A549 (cell line): ENCODE measurements at regions not wholly inside any gene's neighbourhood (a gene's known extent, or its start where the extent isn't known, plus 50 kb on each side); places are given as distances from the start of the nearest gene placed in this dataset.
A peak's percentile ranks its signal among the peaks of the same experiment; 100 is the strongest.

ENCODE experiments used
- CHD2 ChIP-seq: fragments of 150-350 bp; IDR thresholded peaks from 2 replicates; pipeline ENCODE4 v1.6.1; 2014; ENCODE audit warnings: low read length; ENCODE audit not compliant: partially characterized antibody
- CHD4 ChIP-seq: fragments of 200-600 bp; sonication (generic); IDR thresholded peaks from 2 replicates; pipeline ENCODE4 v1.6.1; 2016; ENCODE audit warnings: antibody characterized with exemption, mild to moderate bottlenecking, borderline replicate concordance
- EHMT2 ChIP-seq: fragments of 200-600 bp; sonication (generic); IDR thresholded peaks from 2 replicates; pipeline ENCODE4 v1.6.1; 2016; ENCODE audit warnings: antibody characterized with exemption, low read depth, mild to moderate bottlenecking, moderate library complexity
- FOSL2 ChIP-seq, 2 experiments: fragments of 450-650 bp in 1 of 2; fragments of >200 bp in 1 of 2; sonication (Bioruptor Twin) in 1 of 2; formaldehyde crosslinking; IDR thresholded peaks; 2 replicates each; pipeline versions ENCODE4 v1.5.0 to v1.6.1; 2016 to 2020; ENCODE audit warnings: mild to moderate bottlenecking in 1 of 2, moderate library complexity in 1 of 2
- GATA3 ChIP-seq: IDR thresholded peaks from 2 replicates; pipeline ENCODE4 v1.6.1; 2012; ENCODE audit warnings: borderline replicate concordance
- HOXA7 ChIP-seq: fragments of 250-450 bp; sonication (Bioruptor Pico); IDR thresholded peaks from 2 replicates; pipeline ENCODE4 v1.5.0; 2020; ENCODE audit warnings: mild to moderate bottlenecking, moderate library complexity
- HOXB13 ChIP-seq: fragments of 250-450 bp; sonication (Bioruptor Pico); IDR thresholded peaks from 2 replicates; pipeline ENCODE4 v1.5.0; 2020; ENCODE audit warnings: low read depth, mild to moderate bottlenecking, moderate library complexity
- HOXB5 ChIP-seq: fragments of 250-450 bp; sonication (Bioruptor Pico); IDR thresholded peaks from 2 replicates; pipeline ENCODE4 v1.5.0; 2020; ENCODE audit warnings: mild to moderate bottlenecking, moderate library complexity
- JUN ChIP-seq, 2 experiments: fragments of >200 bp; sonication (Bioruptor Twin); formaldehyde crosslinking; IDR thresholded peaks; 2 replicates in 1 of 2; 3 replicates in 1 of 2; pipeline ENCODE4 v1.6.1; 2016 to 2017
- KDM1A ChIP-seq: fragments of 200-600 bp; sonication (generic); IDR thresholded peaks from 2 replicates; pipeline ENCODE4 v1.6.1; 2016; ENCODE audit warnings: low read depth, mild to moderate bottlenecking
- KDM5A ChIP-seq: fragments of 200-600 bp; sonication (generic); IDR thresholded peaks from 2 replicates; pipeline ENCODE4 v1.6.1; 2016; ENCODE audit warnings: antibody characterized with exemption, mild to moderate bottlenecking
- POLR2AphosphoS2 ChIP-seq: conservative IDR thresholded peaks from 2 replicates; pipeline ENCODE4 v1.6.1; 2012; ENCODE audit warnings: low read length, improper control_type of control experiment, inconsistent platforms
- RAD21 ChIP-seq, 2 experiments: fragments of >200 bp in 1 of 2; sonication (Bioruptor Twin) in 1 of 2; formaldehyde crosslinking in 1 of 2; IDR thresholded peaks in 1 of 2; conservative IDR thresholded peaks in 1 of 2; 2 replicates in 1 of 2; 3 replicates in 1 of 2; pipeline ENCODE4 v1.6.1; 2012 to 2018; ENCODE audit warnings: inconsistent platforms in 1 of 2
- SMC3 ChIP-seq: fragments of >200 bp; sonication (Bioruptor Twin); formaldehyde crosslinking; IDR thresholded peaks from 3 replicates; pipeline ENCODE4 v1.6.1; 2018; ENCODE audit warnings: inconsistent platforms
- TP53 ChIP-seq: fragments of 250-450 bp; sonication (Bioruptor Pico); IDR thresholded peaks from 2 replicates; pipeline ENCODE4 v1.5.0; 2021; ENCODE audit warnings: mild to moderate bottlenecking, moderate library complexity
- ZFP36 ChIP-seq: fragments of 450-650 bp; IDR thresholded peaks from 2 replicates; pipeline ENCODE4 v1.6.1; 2014; ENCODE audit warnings: borderline replicate concordance; ENCODE audit not compliant: partially characterized antibody
- ZSCAN20 ChIP-seq: fragments of 250-450 bp; sonication (Bioruptor Pico); IDR thresholded peaks from 2 replicates; pipeline ENCODE4 v1.8.0; 2022; ENCODE audit warnings: mild to moderate bottlenecking, moderate library complexity
- TF ChIP-seq, protein P1 (sequence below): fragments of 200-600 bp; sonication (generic); IDR thresholded peaks from 2 replicates; pipeline ENCODE4 v1.6.1; 2016; ENCODE audit warnings: antibody characterized with exemption, mild to moderate bottlenecking, moderate library complexity
- TF ChIP-seq, protein P2 (sequence below): fragments of 250-450 bp; sonication (Bioruptor Pico); IDR thresholded peaks from 2 replicates; pipeline ENCODE4 v1.5.0; 2020; ENCODE audit warnings: low read depth, mild to moderate bottlenecking, moderate library complexity
- TF ChIP-seq, protein P3 (sequence below): IDR thresholded peaks from 2 replicates; pipeline ENCODE4 v1.6.1; 2012
- TF ChIP-seq, protein P4 (sequence below): fragments of >200 bp; sonication (Bioruptor Twin); formaldehyde crosslinking; IDR thresholded peaks from 3 replicates; pipeline ENCODE4 v1.6.1; 2016
- TF ChIP-seq, protein P5 (sequence below): IDR thresholded peaks from 2 replicates; pipeline ENCODE4 v1.6.1; 2012

DNA sequence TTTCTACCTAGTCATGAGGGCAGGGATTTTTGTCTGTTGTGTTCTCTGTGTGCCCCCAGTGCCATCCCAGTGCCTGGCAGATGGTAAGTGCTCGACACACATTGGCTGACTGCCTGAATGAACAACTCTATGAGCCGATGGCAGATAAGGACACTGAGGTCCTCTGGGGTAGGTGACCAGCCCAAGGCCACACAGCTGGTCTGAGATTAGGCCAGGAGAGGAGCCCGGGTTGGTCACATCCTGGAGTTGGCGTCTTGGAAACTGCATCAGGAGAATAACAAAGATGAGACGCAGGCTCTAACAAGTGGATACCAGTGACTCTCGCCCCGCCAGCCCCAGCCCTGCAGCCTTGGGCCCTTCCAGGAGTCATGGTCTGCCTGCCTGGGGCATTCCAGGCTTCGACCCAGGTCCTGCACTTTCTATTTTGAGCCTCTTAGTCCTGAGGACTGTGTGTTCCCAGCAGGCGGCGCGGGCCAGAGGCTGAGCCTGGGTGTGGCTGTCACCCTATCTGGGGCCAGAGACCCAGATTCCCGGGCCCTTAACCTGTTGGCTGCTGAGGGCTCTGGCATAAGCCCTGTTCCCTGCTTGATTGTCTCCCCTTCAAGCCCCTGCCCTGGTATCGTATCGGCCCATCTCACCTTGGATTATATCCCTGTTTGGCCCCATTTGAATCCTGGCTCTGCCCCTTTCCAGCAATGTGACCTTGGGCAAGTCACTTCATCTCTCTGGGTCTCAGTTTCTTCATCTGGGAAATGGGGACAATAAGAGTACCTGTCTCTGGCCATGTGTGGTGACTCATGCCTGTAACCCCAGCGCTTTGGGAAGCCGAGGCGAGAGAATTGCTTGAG, 88.3 kb downstream of the CEBPB start (continued):
- TF ChIP-seq, protein P1, sequence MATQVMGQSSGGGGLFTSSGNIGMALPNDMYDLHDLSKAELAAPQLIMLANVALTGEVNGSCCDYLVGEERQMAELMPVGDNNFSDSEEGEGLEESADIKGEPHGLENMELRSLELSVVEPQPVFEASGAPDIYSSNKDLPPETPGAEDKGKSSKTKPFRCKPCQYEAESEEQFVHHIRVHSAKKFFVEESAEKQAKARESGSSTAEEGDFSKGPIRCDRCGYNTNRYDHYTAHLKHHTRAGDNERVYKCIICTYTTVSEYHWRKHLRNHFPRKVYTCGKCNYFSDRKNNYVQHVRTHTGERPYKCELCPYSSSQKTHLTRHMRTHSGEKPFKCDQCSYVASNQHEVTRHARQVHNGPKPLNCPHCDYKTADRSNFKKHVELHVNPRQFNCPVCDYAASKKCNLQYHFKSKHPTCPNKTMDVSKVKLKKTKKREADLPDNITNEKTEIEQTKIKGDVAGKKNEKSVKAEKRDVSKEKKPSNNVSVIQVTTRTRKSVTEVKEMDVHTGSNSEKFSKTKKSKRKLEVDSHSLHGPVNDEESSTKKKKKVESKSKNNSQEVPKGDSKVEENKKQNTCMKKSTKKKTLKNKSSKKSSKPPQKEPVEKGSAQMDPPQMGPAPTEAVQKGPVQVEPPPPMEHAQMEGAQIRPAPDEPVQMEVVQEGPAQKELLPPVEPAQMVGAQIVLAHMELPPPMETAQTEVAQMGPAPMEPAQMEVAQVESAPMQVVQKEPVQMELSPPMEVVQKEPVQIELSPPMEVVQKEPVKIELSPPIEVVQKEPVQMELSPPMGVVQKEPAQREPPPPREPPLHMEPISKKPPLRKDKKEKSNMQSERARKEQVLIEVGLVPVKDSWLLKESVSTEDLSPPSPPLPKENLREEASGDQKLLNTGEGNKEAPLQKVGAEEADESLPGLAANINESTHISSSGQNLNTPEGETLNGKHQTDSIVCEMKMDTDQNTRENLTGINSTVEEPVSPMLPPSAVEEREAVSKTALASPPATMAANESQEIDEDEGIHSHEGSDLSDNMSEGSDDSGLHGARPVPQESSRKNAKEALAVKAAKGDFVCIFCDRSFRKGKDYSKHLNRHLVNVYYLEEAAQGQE: peak; percentile 53
- peak; percentile 45 for TF ChIP-seq RAD21 (conservative IDR thresholded peaks at IDR 0.05 in 1 of 2, IDR thresholded peaks at IDR 0.05 in 1 of 2)
- no peak for TF ChIP-seq GATA3
- no peak for TF ChIP-seq HOXB13 (CRISPR knock-in tag)
- TF ChIP-seq, protein P2, sequence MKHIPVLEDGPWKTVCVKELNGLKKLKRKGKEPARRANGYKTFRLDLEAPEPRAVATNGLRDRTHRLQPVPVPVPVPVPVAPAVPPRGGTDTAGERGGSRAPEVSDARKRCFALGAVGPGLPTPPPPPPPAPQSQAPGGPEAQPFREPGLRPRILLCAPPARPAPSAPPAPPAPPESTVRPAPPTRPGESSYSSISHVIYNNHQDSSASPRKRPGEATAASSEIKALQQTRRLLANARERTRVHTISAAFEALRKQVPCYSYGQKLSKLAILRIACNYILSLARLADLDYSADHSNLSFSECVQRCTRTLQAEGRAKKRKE (CRISPR knock-in tag): no peak
- TF ChIP-seq SMC3: peak; percentile 65
- TF ChIP-seq KDM5A: no peak
- TF ChIP-seq POLR2AphosphoS2: no peak
- no peak for TF ChIP-seq CHD2
- no peak for TF ChIP-seq ZSCAN20 (CRISPR knock-in tag)
- TF ChIP-seq FOSL2 (IDR thresholded peaks at IDR 0.05): no peak
- peak; percentile 21; the same call in 1 of the 2 replicates for TF ChIP-seq FOSL2 (CRISPR knock-in tag; IDR thresholded peaks at IDR 0.05)
- 0 out of 2 replicates have a peak, but pooled peaks have one; percentile 29 for TF ChIP-seq HOXB5
- no peak for TF ChIP-seq EHMT2
- TF ChIP-seq, protein P3, sequence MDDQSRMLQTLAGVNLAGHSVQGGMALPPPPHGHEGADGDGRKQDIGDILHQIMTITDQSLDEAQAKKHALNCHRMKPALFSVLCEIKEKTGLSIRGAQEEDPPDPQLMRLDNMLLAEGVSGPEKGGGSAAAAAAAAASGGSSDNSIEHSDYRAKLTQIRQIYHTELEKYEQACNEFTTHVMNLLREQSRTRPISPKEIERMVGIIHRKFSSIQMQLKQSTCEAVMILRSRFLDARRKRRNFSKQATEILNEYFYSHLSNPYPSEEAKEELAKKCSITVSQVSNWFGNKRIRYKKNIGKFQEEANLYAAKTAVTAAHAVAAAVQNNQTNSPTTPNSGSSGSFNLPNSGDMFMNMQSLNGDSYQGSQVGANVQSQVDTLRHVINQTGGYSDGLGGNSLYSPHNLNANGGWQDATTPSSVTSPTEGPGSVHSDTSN: no peak
- peak; percentile 94 for TF ChIP-seq KDM1A
- TF ChIP-seq CHD4: peak; percentile 92; the same call in 1 of the 2 replicates
- TF ChIP-seq TP53: no peak
- TF ChIP-seq, protein P4, sequence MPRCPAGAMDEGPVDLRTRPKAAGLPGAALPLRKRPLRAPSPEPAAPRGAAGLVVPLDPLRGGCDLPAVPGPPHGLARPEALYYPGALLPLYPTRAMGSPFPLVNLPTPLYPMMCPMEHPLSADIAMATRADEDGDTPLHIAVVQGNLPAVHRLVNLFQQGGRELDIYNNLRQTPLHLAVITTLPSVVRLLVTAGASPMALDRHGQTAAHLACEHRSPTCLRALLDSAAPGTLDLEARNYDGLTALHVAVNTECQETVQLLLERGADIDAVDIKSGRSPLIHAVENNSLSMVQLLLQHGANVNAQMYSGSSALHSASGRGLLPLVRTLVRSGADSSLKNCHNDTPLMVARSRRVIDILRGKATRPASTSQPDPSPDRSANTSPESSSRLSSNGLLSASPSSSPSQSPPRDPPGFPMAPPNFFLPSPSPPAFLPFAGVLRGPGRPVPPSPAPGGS: no peak
- TF ChIP-seq HOXA7: no peak; the same call in 1 of the 2 replicates
- TF ChIP-seq, protein P5, sequence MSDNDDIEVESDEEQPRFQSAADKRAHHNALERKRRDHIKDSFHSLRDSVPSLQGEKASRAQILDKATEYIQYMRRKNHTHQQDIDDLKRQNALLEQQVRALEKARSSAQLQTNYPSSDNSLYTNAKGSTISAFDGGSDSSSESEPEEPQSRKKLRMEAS: 0 out of 2 replicates have a peak, but pooled peaks have one; percentile 42
- no peak for TF ChIP-seq ZFP36
- 0 out of 5 replicates have a peak, but pooled peaks of 1 of the 2 experiments have one; percentile 14 for TF ChIP-seq JUN (IDR thresholded peaks at IDR 0.05)
- TF ChIP-seq, all 56 proteins: peak for 10
